T-cell (primary cell): ENCODE measurements at regions not wholly inside any gene's neighbourhood (a gene's known extent, or its start where the extent isn't known, plus 50 kb on each side); places are given as distances from the start of the nearest gene placed in this dataset.

Experiments
- ATAC-seq, 4 experiments: fragments of 200-7000 bp in 3 of 4; fragments of 150-1000 bp in 1 of 4; cut with Tn5 transposase; replicated peaks in 1 of 4; 1 replicate in 3 of 4; 2 replicates in 1 of 4; pipeline ENCODE4 v1.10.0; 2021; ENCODE audit warnings: moderate library complexity in 3 of 4, mild to moderate bottlenecking in 2 of 4, moderate number of reproducible peaks in 1 of 4
- CTCF ChIA-PET, 2 donors: fragments of 300-600 bp; sonication (Branson Sonifier 250); formaldehyde crosslinking; loops; one replicate each; lab custom pipeline; 2022; ENCODE audit warnings: antibody characterized with exemption in 2 of 2; lab: Charles Lee
- POLR2A ChIA-PET, 2 donors: fragments of 300-600 bp; sonication (Branson Sonifier 250); formaldehyde crosslinking; loops; one replicate each; lab custom pipeline; 2022; ENCODE audit warnings: antibody characterized with exemption in 2 of 2; lab: Charles Lee
- DNase-seq, 35 experiments: peaks; one replicate each; pipeline versions ENCODE4 v3.0.0 to v3.0.0-alpha.2; 2013 to 2023
- H3K27ac ChIP-seq: one replicate; pipeline ENCODE4 v1.5.1; 2013; ENCODE audit warnings: low read length
- H3K27me3 ChIP-seq, 2 experiments: replicated peaks in 1 of 2; 1 replicate in 1 of 2; 2 replicates in 1 of 2; pipeline versions ENCODE4 v1.6.1 to v1.7.0; 2013; ENCODE audit warnings: low read length in 1 of 2, mixed read lengths in 1 of 2; ENCODE audit not compliant: control insufficient read depth in 2 of 2, insufficient read depth in 2 of 2; ENCODE audit errors: extremely low read depth in 1 of 2
- H3K36me3 ChIP-seq, 2 donors: 1 replicate in 1 of 2; 2 replicates in 1 of 2; pipeline versions ENCODE4 v1.6.1 to v1.7.0; 2013; ENCODE audit warnings: low read length in 1 of 2; ENCODE audit not compliant: control insufficient read depth in 2 of 2, insufficient read depth in 1 of 2; ENCODE audit errors: extremely low read depth in 1 of 2
- H3K4me1 ChIP-seq, 2 experiments: 1 replicate in 1 of 2; 2 replicates in 1 of 2; pipeline versions ENCODE4 v1.6.1 to v1.7.0; 2013; ENCODE audit warnings: low read length in 2 of 2, mixed read lengths in 1 of 2; ENCODE audit not compliant: insufficient read depth in 2 of 2, control insufficient read depth in 1 of 2; ENCODE audit errors: extremely low read depth in 1 of 2
- H3K4me3 ChIP-seq, 2 donors: 1 replicate in 1 of 2; 2 replicates in 1 of 2; pipeline versions ENCODE4 v1.5.1 to v1.7.0; 2013; ENCODE audit warnings: mild to moderate bottlenecking in 2 of 2, low read length in 1 of 2, moderate library complexity in 1 of 2; ENCODE audit not compliant: control insufficient read depth in 1 of 2; ENCODE audit errors: extremely low read depth in 1 of 2
- H3K9me3 ChIP-seq: 2 replicates; pipeline ENCODE4 v1.7.0; 2013
- H3K27ac Mint-ChIP-seq, 2 donors: one replicate each; pipeline ENCODE4 v1.8.0; 2020 to 2021; ENCODE audit warnings: mild to moderate bottlenecking in 2 of 2, mixed read lengths in 2 of 2
- H3K27me3 Mint-ChIP-seq, 2 donors: one replicate each; pipeline ENCODE4 v1.8.0; 2021 to 2022; ENCODE audit warnings: mixed read lengths in 2 of 2
- H3K36me3 Mint-ChIP-seq: one replicate; pipeline ENCODE4 v1.8.0; 2021; ENCODE audit warnings: mixed read lengths
- H3K4me1 Mint-ChIP-seq, 3 donors: one replicate each; pipeline ENCODE4 v1.8.0; 2020 to 2022; ENCODE audit warnings: mixed read lengths in 3 of 3, mild to moderate bottlenecking in 1 of 3
- H3K4me3 Mint-ChIP-seq, 3 donors: one replicate each; pipeline ENCODE4 v1.8.0; 2020 to 2022; ENCODE audit warnings: mild to moderate bottlenecking in 3 of 3, mixed read lengths in 3 of 3, moderate library complexity in 3 of 3
- H3K9me3 Mint-ChIP-seq, 3 donors: one replicate each; pipeline ENCODE4 v1.8.0; 2020 to 2022; ENCODE audit warnings: mixed read lengths in 3 of 3
- WGBS: methylation state at CpG from one replicate; pipeline ENCODE4 v1.1.5; 2013; ENCODE audit warnings: missing lambda C conversion rate; ENCODE audit not compliant: insufficient coverage; 5-methylcytosine and 5-hydroxymethylcytosine counted together

GRCh38 chr6:93727447-93727846 is 308.1 kb upstream of the EPHA7 start:
- Histone ChIP-seq H3K4me3 (no peak overlapping the region), H3K36me3 (no peaks in the 10 kb centered on the region), H3K4me1 (no peaks in the 10 kb centered on the region), H3K27ac (no peak overlapping the region), H3K9me3 (no peaks in the 10 kb centered on the region), H3K27me3 (no peaks in the 10 kb centered on the region)
- ChIA-PET CTCF (no interaction called here), POLR2A (no interaction called here)
- Mint-ChIP-seq H3K27ac (no peak overlapping the region), H3K36me3 (no peaks in the 10 kb centered on the region), H3K4me1 (no peaks in the 10 kb centered on the region), H3K9me3 (peaks cover 8 to 19% (median 18%) of the 10 kb centered on the region in 3 donors), H3K27me3 (no peaks in the 10 kb centered on the region), H3K4me3 (no peak overlapping the region)
- DNase-seq = no peak
- WGBS = no CpG with 5 or more reads among the region's 3 CpGs
- no peak for ATAC-seq

- Histone ChIP-seq H3K9me3 (no peaks in the 10 kb centered on the region), H3K4me3 (no peak overlapping the region), H3K27ac (no peak overlapping the region), H3K36me3 (no peaks in the 10 kb centered on the region), H3K27me3 (no peaks in the 10 kb centered on the region), H3K4me1 (no peaks in the 10 kb centered on the region)
- WGBS = 80% methylated on average over 2 of the region's 3 CpGs
- no peak overlapping the region for H3K27ac Mint-ChIP-seq
- no peak overlapping the region for H3K4me3 Mint-ChIP-seq
- ATAC-seq (no peak), DNase-seq (no peak)
- no peaks in the 10 kb centered on the region for H3K36me3 Mint-ChIP-seq
- H3K4me1 Mint-ChIP-seq = no peaks in the 10 kb centered on the region
- H3K9me3 Mint-ChIP-seq = peaks cover 0 to 13% (median 11%) of the 10 kb centered on the region in 3 donors
- ChIA-PET CTCF (no interaction called here), POLR2A (no interaction called here)
- H3K27me3 Mint-ChIP-seq = no peaks in the 10 kb centered on the region
Observed at GRCh38 chr6:93721386-93722048, 302.2 kb upstream of the EPHA7 start.

- Histone ChIP-seq H3K9me3 (no peaks in the 10 kb centered on the region), H3K36me3 (no peaks in the 10 kb centered on the region), H3K4me1 (no peaks in the 10 kb centered on the region), H3K27me3 (no peaks in the 10 kb centered on the region), H3K4me3 (no peak overlapping the region), H3K27ac (no peak overlapping the region)
- ChIA-PET CTCF (no interaction called here), POLR2A (no interaction called here)
- no peak for ATAC-seq
- no peak overlapping the region for H3K27ac Mint-ChIP-seq
- H3K27me3 Mint-ChIP-seq = no peaks in the 10 kb centered on the region
- H3K4me3 Mint-ChIP-seq = no peak overlapping the region
- no peak for DNase-seq
- H3K36me3 Mint-ChIP-seq = no peaks in the 10 kb centered on the region
- peaks cover 3 to 38% (median 32%) of the 10 kb centered on the region in 3 donors for H3K9me3 Mint-ChIP-seq
- H3K4me1 Mint-ChIP-seq = no peaks in the 10 kb centered on the region
Observed at GRCh38 chr6:93713974-93714373, 294.6 kb upstream of the EPHA7 start.

DNA sequence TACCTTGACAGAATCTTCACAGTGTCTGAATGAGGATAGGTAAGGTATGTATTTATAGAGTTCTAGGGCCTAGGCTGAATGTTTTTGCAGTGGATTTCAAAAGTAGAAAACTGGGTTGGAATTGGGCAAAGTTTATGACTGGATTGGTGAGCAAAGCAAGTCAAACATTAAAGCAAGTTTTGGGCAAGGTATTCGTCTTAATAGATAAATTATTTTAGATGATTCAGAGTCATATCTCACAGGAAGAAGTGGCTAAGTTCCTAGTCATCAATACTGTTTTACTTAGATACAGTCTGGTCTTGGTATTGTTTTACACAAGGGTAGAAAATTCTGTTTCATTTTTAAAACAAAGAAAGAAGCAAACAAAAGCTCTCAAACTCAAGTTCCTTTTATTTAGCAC is 284.1 kb upstream of the EPHA7 start:
- no peak overlapping the region for H3K4me3 ChIP-seq
- H3K27me3 ChIP-seq = no peaks in the 10 kb centered on the region
- H3K36me3 ChIP-seq = no peaks in the 10 kb centered on the region
- H3K4me1 Mint-ChIP-seq = no peaks in the 10 kb centered on the region
- H3K27me3 Mint-ChIP-seq = no peaks in the 10 kb centered on the region
- POLR2A ChIA-PET = no interaction called here
- H3K9me3 ChIP-seq = no peaks in the 10 kb centered on the region
- H3K27ac ChIP-seq = no peak overlapping the region
- CTCF ChIA-PET = no interaction called here
- DNase-seq (no peak), ATAC-seq (no peak)
- no peaks in the 10 kb centered on the region for H3K36me3 Mint-ChIP-seq
- H3K4me1 ChIP-seq = no peaks in the 10 kb centered on the region
- no peak overlapping the region for H3K4me3 Mint-ChIP-seq
- no CpG with 5 or more reads among the region's 1 CpG for WGBS
- H3K9me3 Mint-ChIP-seq = peaks cover 10 to 21% (median 14%) of the 10 kb centered on the region in 3 donors
- no peak overlapping the region for H3K27ac Mint-ChIP-seq

DNA sequence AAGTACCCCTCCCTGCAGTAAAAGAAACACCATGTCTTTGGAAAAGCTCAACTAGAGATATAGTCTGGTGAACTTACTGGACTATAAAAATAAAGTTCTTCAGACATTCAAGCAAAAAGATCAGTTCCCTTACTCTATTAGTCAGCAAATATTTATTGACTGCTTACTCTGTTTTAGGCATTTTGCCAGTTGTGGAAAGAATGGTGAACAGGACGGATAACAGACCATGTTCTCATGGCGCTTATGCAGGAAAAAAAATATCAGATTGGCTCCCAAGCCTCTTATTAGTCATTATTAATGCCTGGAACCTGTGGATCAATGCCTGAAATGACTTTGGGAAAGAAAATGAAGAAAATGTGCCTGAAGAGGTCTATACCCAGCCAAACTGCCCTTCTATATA is 282.2 kb upstream of the EPHA7 start:
- H3K9me3 Mint-ChIP-seq = peaks cover 1 to 17% (median 7%) of the 10 kb centered on the region in 3 donors
- ChIA-PET CTCF (no interaction called here), POLR2A (interaction anchor here in 1 of 2 donors (0.6 kb wide), 1 partner anchor 1637 kb away, joined by 3 read pairs; no protein-coding TSS in a partner anchor)
- H3K4me1 Mint-ChIP-seq = no peaks in the 10 kb centered on the region
- no CpG with 5 or more reads among the region's 2 CpGs for WGBS
- no peak for DNase-seq
- H3K36me3 Mint-ChIP-seq = no peaks in the 10 kb centered on the region
- Histone ChIP-seq H3K36me3 (no peaks in the 10 kb centered on the region), H3K27me3 (no peaks in the 10 kb centered on the region), H3K9me3 (no peaks in the 10 kb centered on the region), H3K4me1 (no peaks in the 10 kb centered on the region), H3K27ac (no peak overlapping the region), H3K4me3 (no peak overlapping the region)
- H3K27me3 Mint-ChIP-seq = no peaks in the 10 kb centered on the region
- no peak overlapping the region for H3K27ac Mint-ChIP-seq
- no peak for ATAC-seq
- H3K4me3 Mint-ChIP-seq = no peak overlapping the region

DNA sequence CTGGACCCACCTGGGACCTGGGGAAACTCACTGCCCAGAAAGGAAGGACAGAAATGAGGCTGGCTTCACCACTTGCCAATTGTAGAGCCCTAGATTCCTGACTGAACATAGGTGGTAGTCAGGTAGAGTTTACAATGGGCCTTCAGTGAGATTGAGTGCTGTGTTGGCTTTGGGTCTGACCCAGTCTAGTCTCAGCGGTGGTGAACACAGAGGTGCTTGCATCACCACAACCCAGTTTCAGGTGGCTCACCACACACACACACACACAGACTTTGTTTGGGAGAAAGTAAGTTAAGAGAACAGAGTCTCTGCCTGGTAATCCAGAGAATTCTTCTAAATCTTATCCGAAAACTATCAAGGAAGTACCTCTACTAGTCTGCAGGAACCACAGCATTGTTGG is 266.1 kb upstream of the EPHA7 start:
- no peaks in the 10 kb centered on the region for H3K27me3 Mint-ChIP-seq
- no peak overlapping the region for H3K4me3 Mint-ChIP-seq
- peaks cover 14 to 28% (median 21%) of the 10 kb centered on the region in 3 donors for H3K9me3 Mint-ChIP-seq
- H3K27ac ChIP-seq = no peak overlapping the region
- no peaks in the 10 kb centered on the region for H3K4me1 ChIP-seq
- no peak overlapping the region for H3K27ac Mint-ChIP-seq
- ATAC-seq = no peak
- H3K27me3 ChIP-seq = no peaks in the 10 kb centered on the region
- H3K36me3 Mint-ChIP-seq = no peaks in the 10 kb centered on the region
- ChIA-PET POLR2A (no interaction called here), CTCF (no interaction called here)
- no peaks in the 10 kb centered on the region for H3K36me3 ChIP-seq
- no peaks in the 10 kb centered on the region for H3K9me3 ChIP-seq
- DNase-seq = no peak
- no CpG with 5 or more reads among the region's 2 CpGs for WGBS
- no peak overlapping the region for H3K4me3 ChIP-seq
- H3K4me1 Mint-ChIP-seq = no peaks in the 10 kb centered on the region

GRCh38 chr6:93684339-93684738 is 265.0 kb upstream of the EPHA7 start:
- Mint-ChIP-seq H3K27ac (no peak overlapping the region), H3K4me3 (no peak overlapping the region), H3K4me1 (no peaks in the 10 kb centered on the region), H3K9me3 (peaks cover 14 to 23% (median 21%) of the 10 kb centered on the region in 3 donors), H3K36me3 (no peaks in the 10 kb centered on the region), H3K27me3 (no peaks in the 10 kb centered on the region)
- POLR2A ChIA-PET = no interaction called here
- CTCF ChIA-PET = no interaction called here
- no peak overlapping the region for H3K4me3 ChIP-seq
- ATAC-seq = no peak
- H3K4me1 ChIP-seq = no peaks in the 10 kb centered on the region
- H3K27me3 ChIP-seq = no peaks in the 10 kb centered on the region
- H3K9me3 ChIP-seq = no peaks in the 10 kb centered on the region
- no peak for DNase-seq
- 70% methylated on average over 1 of the region's 1 CpG for WGBS
- H3K36me3 ChIP-seq = no peaks in the 10 kb centered on the region
- H3K27ac ChIP-seq = no peak overlapping the region
